Panc1 (cell line): ENCODE measurements at regions not wholly inside any gene's neighbourhood (a gene's known extent, or its start where the extent isn't known, plus 50 kb on each side); places are given as distances from the start of the nearest gene placed in this dataset.

Experiments used
- CTCF ChIP-seq: fragments of 450-650 bp; IDR thresholded peaks from 2 replicates; pipeline ENCODE4 v1.5.1; 2017; ENCODE audit warnings: mild to moderate bottlenecking
- POLR2AphosphoS5 ChIP-seq: IDR thresholded peaks from 2 replicates; pipeline ENCODE4 v1.6.1; 2012; ENCODE audit warnings: mild to moderate bottlenecking, low read depth, low read length, moderate library complexity
- SIN3A ChIP-seq: IDR thresholded peaks from 2 replicates; pipeline ENCODE4 v1.6.1; 2012; ENCODE audit warnings: low read depth, mild to moderate bottlenecking, low read length, moderate library complexity, borderline replicate concordance; ENCODE audit not compliant: insufficient read depth
- TCF7L2 ChIP-seq: IDR thresholded peaks from 2 replicates; pipeline ENCODE4 v1.6.1; 2011; ENCODE audit warnings: mild to moderate bottlenecking, low read depth, low read length, inconsistent platforms

GRCh38 chr14:53495846-53496343 is 342.8 kb upstream of the DDHD1 start:
- TF ChIP-seq TCF7L2 (no peak), POLR2AphosphoS5 (no peak), CTCF (no peak), SIN3A (no peak)
